Neuronal stem cell (in vitro differentiated cells): ENCODE measurements at regions not wholly inside any gene's neighbourhood (a gene's known extent, or its start where the extent isn't known, plus 50 kb on each side); places are given as distances from the start of the nearest gene placed in this dataset.

ENCODE experiments used
- DNase-seq: peaks from one replicate; pipeline ENCODE4 v3.0.0-alpha.2; 2013; ENCODE audit warnings: low spot score
- H2AFZ ChIP-seq: one replicate; pipeline ENCODE4 v1.6.1; 2013; ENCODE audit warnings: mild to moderate bottlenecking, low read length, inconsistent platforms
- H2AK5ac ChIP-seq: 2 replicates; pipeline ENCODE4 v1.6.1; 2013; ENCODE audit warnings: low read depth, mild to moderate bottlenecking, inconsistent platforms, low read length, moderate library complexity, mixed read lengths
- H2BK120ac ChIP-seq: 2 replicates; pipeline ENCODE4 v1.6.1; 2013; ENCODE audit warnings: low read depth, mild to moderate bottlenecking, inconsistent platforms, low read length, moderate library complexity, mixed read lengths
- H2BK12ac ChIP-seq: one replicate; pipeline ENCODE4 v1.6.1; 2013; ENCODE audit warnings: low read length, inconsistent platforms
- H2BK15ac ChIP-seq: 2 replicates; pipeline ENCODE4 v1.6.1; 2013; ENCODE audit warnings: mild to moderate bottlenecking, low read length, inconsistent platforms, mixed read lengths
- H2BK5ac ChIP-seq: one replicate; pipeline ENCODE4 v1.6.1; 2013; ENCODE audit warnings: inconsistent platforms, mild to moderate bottlenecking, low read length, moderate library complexity
- H3K14ac ChIP-seq: one replicate; pipeline ENCODE4 v1.6.1; 2013; ENCODE audit warnings: low read length, inconsistent platforms
- H3K18ac ChIP-seq: 2 replicates; pipeline ENCODE4 v1.6.1; 2013; ENCODE audit warnings: low read length, inconsistent platforms
- H3K23ac ChIP-seq: 2 replicates; pipeline ENCODE4 v1.6.1; 2013; ENCODE audit warnings: low read depth, mild to moderate bottlenecking, mixed read lengths, low read length, inconsistent platforms; ENCODE audit not compliant: poor library complexity
- H3K27ac ChIP-seq: replicated peaks from 3 replicates; pipeline ENCODE4 v1.5.1; 2013; ENCODE audit warnings: low read length, inconsistent platforms
- H3K27me3 ChIP-seq, 3 experiments: 2 replicates each; pipeline ENCODE4 v1.6.1; 2013; ENCODE audit warnings: low read length in 3 of 3, mild to moderate bottlenecking in 2 of 3, inconsistent platforms in 1 of 3, low read depth in 1 of 3, mixed read lengths in 1 of 3, moderate library complexity in 1 of 3; ENCODE audit not compliant: control insufficient read depth in 3 of 3, insufficient read depth in 3 of 3
- H3K36me3 ChIP-seq, 2 donors: replicated peaks in 1 of 2; 2 replicates each; pipeline ENCODE4 v1.6.1; 2013; ENCODE audit warnings: low read length in 2 of 2; ENCODE audit not compliant: control insufficient read depth in 2 of 2, insufficient read depth in 2 of 2
- H3K4ac ChIP-seq: 2 replicates; pipeline ENCODE4 v1.6.1; 2013; ENCODE audit warnings: inconsistent platforms, mild to moderate bottlenecking, low read length, moderate library complexity
- H3K4me1 ChIP-seq, 2 donors: 1 replicate in 1 of 2; 2 replicates in 1 of 2; pipeline ENCODE4 v1.6.1; 2013; ENCODE audit warnings: low read length in 2 of 2, low read depth in 1 of 2; ENCODE audit not compliant: control insufficient read depth in 2 of 2, insufficient read depth in 1 of 2
- H3K4me2 ChIP-seq: one replicate; pipeline ENCODE4 v1.6.1; 2013; ENCODE audit warnings: mild to moderate bottlenecking, low read length, inconsistent platforms; ENCODE audit not compliant: insufficient read depth, poor library complexity, severe bottlenecking
- H3K4me3 ChIP-seq, 2 donors: 2 replicates each; pipeline ENCODE4 v1.5.1; 2013; ENCODE audit warnings: low read length in 2 of 2, mild to moderate bottlenecking in 2 of 2, inconsistent platforms in 1 of 2, moderate library complexity in 1 of 2
- H3K79me1 ChIP-seq: one replicate; pipeline ENCODE4 v1.6.1; 2013; ENCODE audit warnings: low read depth, mild to moderate bottlenecking, inconsistent platforms, low read length, moderate library complexity
- H3K9ac ChIP-seq: one replicate; pipeline ENCODE4 v1.6.1; 2013; ENCODE audit warnings: mild to moderate bottlenecking, low read depth, low read length, inconsistent platforms; ENCODE audit not compliant: poor library complexity
- H3K9me3 ChIP-seq, 2 donors: replicated peaks in 1 of 2; 2 replicates each; pipeline versions ENCODE3 to v1.6.1; 2013; ENCODE audit warnings: low read length in 2 of 2, mild to moderate bottlenecking in 2 of 2, inconsistent platforms in 1 of 2, low read depth in 1 of 2, mixed read lengths in 1 of 2, moderate library complexity in 1 of 2; ENCODE audit not compliant: control insufficient read depth in 2 of 2, insufficient read depth in 1 of 2
- H4K8ac ChIP-seq: one replicate; pipeline ENCODE4 v1.6.1; 2013; ENCODE audit warnings: low read depth, mild to moderate bottlenecking, inconsistent platforms, low read length, moderate library complexity
- H4K91ac ChIP-seq: one replicate; pipeline ENCODE4 v1.6.1; 2013; ENCODE audit warnings: low read length, low read depth, mild to moderate bottlenecking, inconsistent platforms; ENCODE audit not compliant: poor library complexity
- WGBS, 2 donors: extraction: QIAGEN DNeasy Blood & Tissue Kit; methylation state at CpG; one replicate each; pipeline ENCODE4 v1.1.7; 2013; ENCODE audit warnings: missing lambda C conversion rate in 2 of 2, mixed read lengths in 1 of 2; ENCODE audit not compliant: insufficient read length in 2 of 2, insufficient replicate concordance in 1 of 2; ENCODE audit errors: extremely low coverage in 2 of 2; 5-methylcytosine and 5-hydroxymethylcytosine counted together

DNA sequence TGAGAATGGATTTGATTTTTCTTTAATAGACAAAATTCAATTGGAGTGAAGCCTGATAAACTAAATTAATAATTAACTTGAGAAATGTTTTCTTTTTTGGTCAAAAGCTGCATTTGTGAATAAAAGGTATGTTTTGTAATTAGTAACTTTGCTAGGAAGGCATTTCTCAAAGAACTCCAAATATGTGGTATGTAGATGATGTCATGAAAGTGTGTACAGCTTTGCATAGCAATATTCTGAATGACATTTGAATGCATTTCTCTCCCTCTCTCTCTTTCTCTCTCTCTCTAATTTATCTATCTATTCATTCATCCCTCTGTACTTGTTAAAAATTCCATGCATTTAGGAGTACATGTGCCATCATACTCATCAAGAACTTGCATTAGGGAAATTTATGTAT lies 109.1 kb upstream of the ADAMTS5 start:
- Histone ChIP-seq H3K18ac (no peak overlapping the region), H3K27me3 (no peaks in the 10 kb centered on the region), H2AK5ac (no peak overlapping the region), H2AFZ (no peak overlapping the region), H3K14ac (no peak overlapping the region), H4K91ac (no peak overlapping the region), H3K9me3 (no peaks in the 10 kb centered on the region), H3K4me3 (no peak overlapping the region), H3K4ac (no peak overlapping the region), H3K23ac (no peak overlapping the region), H2BK12ac (no peak overlapping the region), H2BK5ac (no peak overlapping the region), H2BK15ac (no peak overlapping the region), H2BK120ac (no peak overlapping the region), H3K9ac (no peak overlapping the region), H3K36me3 (no peaks in the 10 kb centered on the region), H4K8ac (no peak overlapping the region), H3K79me1 (no peaks in the 10 kb centered on the region), H3K4me2 (no peak overlapping the region), H3K27ac (no peak overlapping the region), H3K4me1 (no peaks in the 10 kb centered on the region)
- no peak for DNase-seq

DNA sequence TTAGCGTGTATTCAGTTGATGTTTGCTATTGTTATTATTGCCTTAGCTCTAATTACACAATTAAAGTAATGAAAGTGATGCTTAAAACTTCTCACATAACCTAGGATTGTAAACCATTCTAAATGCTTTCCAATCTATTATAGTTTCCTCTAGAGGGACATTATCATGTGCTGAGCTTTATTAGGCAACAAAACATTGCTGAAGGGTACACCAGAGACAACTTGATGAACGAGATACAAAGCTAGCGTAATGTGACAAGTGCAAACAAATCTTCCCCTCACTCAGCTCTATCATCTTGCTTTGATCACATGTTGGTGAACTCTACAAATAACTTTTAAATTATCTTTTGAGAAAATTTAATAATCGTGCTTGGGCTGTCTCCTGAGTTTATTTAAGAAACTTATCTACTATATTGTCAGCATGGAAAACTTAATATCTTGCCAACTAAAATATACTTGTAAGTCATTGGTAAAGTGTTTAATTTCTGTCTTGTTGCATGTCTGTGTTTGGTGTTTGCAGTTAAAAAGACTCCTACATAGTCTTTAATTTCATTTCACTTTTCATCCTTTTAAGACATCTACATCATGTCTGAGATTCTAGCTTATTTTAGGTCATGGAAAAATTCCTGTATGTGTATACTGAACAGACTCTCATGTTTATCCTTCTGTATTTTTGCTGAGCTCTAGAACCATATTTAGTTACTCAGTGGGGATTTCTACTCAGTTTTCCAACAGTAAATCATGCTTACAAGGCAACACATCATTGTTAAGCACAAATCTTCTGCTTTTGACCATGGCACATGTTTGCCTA lies 104.2 kb upstream of the ADAMTS5 start:
- H3K27ac ChIP-seq = no peak overlapping the region
- no peak overlapping the region for H2AFZ ChIP-seq
- H3K4me1 ChIP-seq = no peaks in the 10 kb centered on the region
- H3K18ac ChIP-seq = no peak overlapping the region
- no peak overlapping the region for H3K4me3 ChIP-seq
- H3K4ac ChIP-seq = no peak overlapping the region
- no peak overlapping the region for H4K91ac ChIP-seq
- H3K14ac ChIP-seq = no peak overlapping the region
- no peak overlapping the region for H2BK12ac ChIP-seq
- no peaks in the 10 kb centered on the region for H3K36me3 ChIP-seq
- H2BK5ac ChIP-seq = no peak overlapping the region
- no peak overlapping the region for H2BK15ac ChIP-seq
- no peaks in the 10 kb centered on the region for H3K79me1 ChIP-seq
- no peak overlapping the region for H3K9ac ChIP-seq
- H3K23ac ChIP-seq = no peak overlapping the region
- no peaks in the 10 kb centered on the region for H3K9me3 ChIP-seq
- DNase-seq = no peak
- H4K8ac ChIP-seq = no peak overlapping the region
- no peak overlapping the region for H2BK120ac ChIP-seq
- no CpG with 5 or more reads among the region's 4 CpGs for WGBS, 2 donors
- no peaks in the 10 kb centered on the region for H3K27me3 ChIP-seq
- H3K4me2 ChIP-seq = no peak overlapping the region
- no peak overlapping the region for H2AK5ac ChIP-seq

DNA sequence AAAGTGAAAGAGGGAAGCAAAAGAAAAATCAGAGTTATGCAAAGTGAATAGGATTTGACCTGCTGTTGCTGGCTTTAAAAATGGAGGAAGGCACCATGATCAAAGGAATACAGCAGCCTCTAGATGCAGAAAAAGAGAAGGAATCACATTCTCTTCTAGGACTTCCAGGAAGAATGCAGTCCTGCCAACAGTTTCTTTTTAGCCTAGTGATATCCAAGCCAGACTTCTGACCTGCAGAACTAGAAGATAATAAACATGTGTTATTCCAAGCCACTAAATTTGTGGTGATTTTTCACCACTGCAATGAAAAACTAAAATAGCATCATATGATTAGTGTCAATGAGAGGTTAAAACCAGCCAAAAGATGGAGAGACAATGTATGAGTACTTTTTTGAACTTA lies 101.9 kb upstream of the ADAMTS5 start:
- no peak overlapping the region for H3K4me2 ChIP-seq
- no peak for DNase-seq
- no peak overlapping the region for H3K18ac ChIP-seq
- H4K8ac ChIP-seq = no peak overlapping the region
- H3K27ac ChIP-seq = no peak overlapping the region
- no peak overlapping the region for H3K4me3 ChIP-seq
- no peak overlapping the region for H3K9ac ChIP-seq
- no peak overlapping the region for H4K91ac ChIP-seq
- H3K14ac ChIP-seq = no peak overlapping the region
- no peak overlapping the region for H2BK120ac ChIP-seq
- no peak overlapping the region for H2BK15ac ChIP-seq
- no peak overlapping the region for H2AK5ac ChIP-seq
- H3K4me1 ChIP-seq = no peaks in the 10 kb centered on the region
- no peak overlapping the region for H2BK5ac ChIP-seq
- no peaks in the 10 kb centered on the region for H3K36me3 ChIP-seq
- H3K9me3 ChIP-seq = no peaks in the 10 kb centered on the region
- H2AFZ ChIP-seq = no peak overlapping the region
- no peak overlapping the region for H3K4ac ChIP-seq
- no peaks in the 10 kb centered on the region for H3K79me1 ChIP-seq
- H2BK12ac ChIP-seq = no peak overlapping the region
- H3K23ac ChIP-seq = no peak overlapping the region
- H3K27me3 ChIP-seq = no peaks in the 10 kb centered on the region

DNA sequence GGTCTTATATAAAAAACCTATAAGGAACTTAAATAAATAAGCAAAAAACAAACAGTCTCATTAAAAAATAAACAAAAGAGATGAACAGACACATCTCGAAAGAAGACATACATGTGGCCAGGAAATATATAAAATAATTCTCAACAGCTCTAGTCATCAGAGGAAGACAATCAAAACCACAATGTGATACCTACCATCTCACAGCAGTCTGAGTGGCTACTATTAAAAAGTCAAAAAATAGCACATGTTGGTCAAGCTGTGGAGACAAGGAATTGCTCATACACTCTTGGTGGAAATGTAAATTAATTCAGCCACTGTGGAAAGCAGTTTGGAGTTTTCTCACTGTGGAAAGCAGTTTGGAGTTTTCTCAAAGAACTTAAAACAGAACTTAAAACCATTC lies 100.3 kb upstream of the ADAMTS5 start:
- Histone ChIP-seq H3K18ac (no peak overlapping the region), H2BK15ac (no peak overlapping the region), H4K91ac (no peak overlapping the region), H3K27ac (no peak overlapping the region), H3K4ac (no peak overlapping the region), H4K8ac (no peak overlapping the region), H3K27me3 (no peaks in the 10 kb centered on the region), H2BK12ac (no peak overlapping the region), H2AK5ac (no peak overlapping the region), H3K9me3 (no peaks in the 10 kb centered on the region), H3K4me1 (no peaks in the 10 kb centered on the region), H2BK120ac (no peak overlapping the region), H3K23ac (no peak overlapping the region), H3K14ac (no peak overlapping the region), H3K9ac (no peak overlapping the region), H2AFZ (no peak overlapping the region), H3K4me3 (no peak overlapping the region), H3K36me3 (no peaks in the 10 kb centered on the region), H3K79me1 (no peaks in the 10 kb centered on the region), H2BK5ac (no peak overlapping the region), H3K4me2 (no peak overlapping the region)
- DNase-seq = no peak
- whole genome bisulfite sequencing, 2 donors = no CpG with 5 or more reads among the region's 1 CpG
